HL-60 (cell line): ENCODE measurements at regions not wholly inside any gene's neighbourhood (a gene's known extent, or its start where the extent isn't known, plus 50 kb on each side); places are given as distances from the start of the nearest gene placed in this dataset.

Experiments
- GABPA ChIP-seq: IDR thresholded peaks from 2 replicates; pipeline ENCODE4 v1.6.1; 2012; ENCODE audit warnings: low read depth
- POLR2AphosphoS5 ChIP-seq: IDR thresholded peaks from 2 replicates; pipeline ENCODE4 v1.6.1; 2012; ENCODE audit warnings: low read depth
- TF ChIP-seq, protein P1 (sequence below): IDR thresholded peaks from one replicate; pipeline ENCODE4 v1.5.1; 2011; ENCODE audit warnings: low read length, control low read depth, inconsistent platforms; ENCODE audit not compliant: insufficient read depth
- TF ChIP-seq, protein P2 (sequence below): IDR thresholded peaks from 2 replicates; pipeline ENCODE4 v1.6.1; 2012; ENCODE audit warnings: low read depth; ENCODE audit not compliant: insufficient replicate concordance

DNA sequence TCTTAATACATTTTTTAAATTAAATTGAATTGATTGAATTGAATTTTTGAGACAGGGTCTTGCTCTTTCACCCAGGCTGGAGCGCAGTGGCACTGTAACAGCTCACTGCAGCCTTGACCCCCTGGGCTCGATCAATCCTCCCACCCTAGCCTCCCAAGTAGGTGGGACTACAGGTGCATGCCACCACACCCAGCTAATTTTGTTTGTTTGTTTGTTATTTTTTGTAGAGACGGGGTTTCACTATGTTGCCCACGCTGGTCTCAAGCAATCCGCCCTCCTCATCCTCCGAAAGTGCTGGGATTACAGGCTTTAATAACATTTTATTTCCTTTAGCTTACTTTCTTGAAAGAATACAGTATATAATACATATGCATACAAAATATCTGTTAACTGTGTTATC is 226.9 kb downstream of the BUD13 start:
- TF ChIP-seq, protein P1, sequence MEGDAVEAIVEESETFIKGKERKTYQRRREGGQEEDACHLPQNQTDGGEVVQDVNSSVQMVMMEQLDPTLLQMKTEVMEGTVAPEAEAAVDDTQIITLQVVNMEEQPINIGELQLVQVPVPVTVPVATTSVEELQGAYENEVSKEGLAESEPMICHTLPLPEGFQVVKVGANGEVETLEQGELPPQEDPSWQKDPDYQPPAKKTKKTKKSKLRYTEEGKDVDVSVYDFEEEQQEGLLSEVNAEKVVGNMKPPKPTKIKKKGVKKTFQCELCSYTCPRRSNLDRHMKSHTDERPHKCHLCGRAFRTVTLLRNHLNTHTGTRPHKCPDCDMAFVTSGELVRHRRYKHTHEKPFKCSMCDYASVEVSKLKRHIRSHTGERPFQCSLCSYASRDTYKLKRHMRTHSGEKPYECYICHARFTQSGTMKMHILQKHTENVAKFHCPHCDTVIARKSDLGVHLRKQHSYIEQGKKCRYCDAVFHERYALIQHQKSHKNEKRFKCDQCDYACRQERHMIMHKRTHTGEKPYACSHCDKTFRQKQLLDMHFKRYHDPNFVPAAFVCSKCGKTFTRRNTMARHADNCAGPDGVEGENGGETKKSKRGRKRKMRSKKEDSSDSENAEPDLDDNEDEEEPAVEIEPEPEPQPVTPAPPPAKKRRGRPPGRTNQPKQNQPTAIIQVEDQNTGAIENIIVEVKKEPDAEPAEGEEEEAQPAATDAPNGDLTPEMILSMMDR, result no peak
- TF ChIP-seq POLR2AphosphoS5 (no peak), GABPA (no peak)
- TF ChIP-seq, protein P2, sequence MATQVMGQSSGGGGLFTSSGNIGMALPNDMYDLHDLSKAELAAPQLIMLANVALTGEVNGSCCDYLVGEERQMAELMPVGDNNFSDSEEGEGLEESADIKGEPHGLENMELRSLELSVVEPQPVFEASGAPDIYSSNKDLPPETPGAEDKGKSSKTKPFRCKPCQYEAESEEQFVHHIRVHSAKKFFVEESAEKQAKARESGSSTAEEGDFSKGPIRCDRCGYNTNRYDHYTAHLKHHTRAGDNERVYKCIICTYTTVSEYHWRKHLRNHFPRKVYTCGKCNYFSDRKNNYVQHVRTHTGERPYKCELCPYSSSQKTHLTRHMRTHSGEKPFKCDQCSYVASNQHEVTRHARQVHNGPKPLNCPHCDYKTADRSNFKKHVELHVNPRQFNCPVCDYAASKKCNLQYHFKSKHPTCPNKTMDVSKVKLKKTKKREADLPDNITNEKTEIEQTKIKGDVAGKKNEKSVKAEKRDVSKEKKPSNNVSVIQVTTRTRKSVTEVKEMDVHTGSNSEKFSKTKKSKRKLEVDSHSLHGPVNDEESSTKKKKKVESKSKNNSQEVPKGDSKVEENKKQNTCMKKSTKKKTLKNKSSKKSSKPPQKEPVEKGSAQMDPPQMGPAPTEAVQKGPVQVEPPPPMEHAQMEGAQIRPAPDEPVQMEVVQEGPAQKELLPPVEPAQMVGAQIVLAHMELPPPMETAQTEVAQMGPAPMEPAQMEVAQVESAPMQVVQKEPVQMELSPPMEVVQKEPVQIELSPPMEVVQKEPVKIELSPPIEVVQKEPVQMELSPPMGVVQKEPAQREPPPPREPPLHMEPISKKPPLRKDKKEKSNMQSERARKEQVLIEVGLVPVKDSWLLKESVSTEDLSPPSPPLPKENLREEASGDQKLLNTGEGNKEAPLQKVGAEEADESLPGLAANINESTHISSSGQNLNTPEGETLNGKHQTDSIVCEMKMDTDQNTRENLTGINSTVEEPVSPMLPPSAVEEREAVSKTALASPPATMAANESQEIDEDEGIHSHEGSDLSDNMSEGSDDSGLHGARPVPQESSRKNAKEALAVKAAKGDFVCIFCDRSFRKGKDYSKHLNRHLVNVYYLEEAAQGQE, result no peak
